Gastroesophageal sphincter (tissue), 4 donors: ENCODE measurements at regions not wholly inside any gene's neighbourhood (a gene's known extent, or its start where the extent isn't known, plus 50 kb on each side); places are given as distances from the start of the nearest gene placed in this dataset.

ENCODE experiments used
- ATAC-seq: fragments of 150-250 bp; one replicate; pipeline ENCODE4 v1.9.1; 2016; ENCODE audit warnings: mild to moderate bottlenecking, moderate library complexity
- H3K27ac ChIP-seq, 4 donors: fragments of 200-600 bp; sonication (generic) in 3 of 4; 1 replicate in 3 of 4; 2 replicates in 1 of 4; pipeline ENCODE4 v1.5.1; 2016 to 2019
- H3K27me3 ChIP-seq: fragments of 200-600 bp; sonication (generic); one replicate; pipeline ENCODE4 v1.5.1; 2019
- H3K36me3 ChIP-seq, 2 donors: fragments of 200-600 bp; sonication (generic); one replicate each; pipeline ENCODE4 v1.5.1; 2019; ENCODE audit warnings: control low read depth in 1 of 2
- H3K4me1 ChIP-seq, 3 donors: fragments of 200-600 bp; sonication (generic); 1 replicate in 2 of 3; 2 replicates in 1 of 3; pipeline ENCODE4 v1.5.1; 2016 to 2019; ENCODE audit warnings: control low read depth in 2 of 3
- H3K4me3 ChIP-seq, 2 donors: fragments of 200-600 bp; sonication (generic); one replicate each; pipeline ENCODE4 v1.5.1; 2019; ENCODE audit warnings: mild to moderate bottlenecking in 1 of 2, moderate library complexity in 1 of 2
- H3K9me3 ChIP-seq, 3 donors: fragments of 200-600 bp; sonication (generic); one replicate each; pipeline ENCODE4 v1.5.1; 2017 to 2019; ENCODE audit warnings: control low read depth in 2 of 3
- CTCF ChIP-seq, 4 experiments: fragments of 200-600 bp in 2 of 4; fragments of 450-650 bp in 2 of 4; sonication (generic) in 1 of 4; IDR thresholded peaks; one replicate each; pipeline ENCODE4 v1.5.1; 2017 to 2019; ENCODE audit warnings: antibody characterized with exemption in 4 of 4, mild to moderate bottlenecking in 2 of 4, moderate library complexity in 2 of 4
- EP300 ChIP-seq: sonication (generic); formaldehyde crosslinking; IDR thresholded peaks from one replicate; pipeline ENCODE4 v1.6.1; 2017; ENCODE audit warnings: antibody characterized with exemption, mild to moderate bottlenecking
- POLR2A ChIP-seq, 2 donors: fragments of 450-650 bp; IDR thresholded peaks; one replicate each; pipeline ENCODE4 v1.6.1; 2017; ENCODE audit warnings: antibody characterized with exemption in 2 of 2, mild to moderate bottlenecking in 2 of 2, moderate library complexity in 1 of 2
- POLR2AphosphoS5 ChIP-seq: sonication (generic); formaldehyde crosslinking; IDR thresholded peaks from one replicate; pipeline ENCODE4 v1.6.1; 2017; ENCODE audit warnings: antibody characterized with exemption
- WGBS, 2 donors: methylation state at CpG; one replicate each; pipeline ENCODE4 v1.1.5; 2018; ENCODE audit warnings: low coverage in 1 of 2; 5-methylcytosine and 5-hydroxymethylcytosine counted together

GRCh38 chr5:94010814-94011213 is 269.4 kb upstream of the POU5F2 start:
- Histone ChIP-seq H3K36me3 (peaks cover 0 to 12% of the 10 kb centered on the region in 2 donors), H3K4me3 (no peak overlapping the region), H3K27me3 (no peaks in the 10 kb centered on the region), H3K9me3 (no peaks in the 10 kb centered on the region), H3K27ac (no peak overlapping the region), H3K4me1 (no peaks in the 10 kb centered on the region)
- TF ChIP-seq CTCF (IDR thresholded peaks at IDR 0.05) (no peak), EP300 (no peak), POLR2AphosphoS5 (no peak), POLR2A (IDR thresholded peaks at IDR 0.05) (no peak)
- ATAC-seq, result no peak
- 100% methylated on average over 1 of the region's 1 CpG for WGBS, 2 donors

GRCh38 chr5:94009161-94009560 is 267.8 kb upstream of the POU5F2 start:
- no peaks in the 10 kb centered on the region for H3K4me1 ChIP-seq

GRCh38 chr5:93998951-93999455 is 257.6 kb upstream of the POU5F2 start:
- Histone ChIP-seq H3K36me3 (no peaks in the 10 kb centered on the region), H3K9me3 (peaks cover 0 to 15% (median 0%) of the 10 kb centered on the region in 3 donors), H3K27ac (no peak overlapping the region), H3K4me3 (no peak overlapping the region), H3K27me3 (no peaks in the 10 kb centered on the region), H3K4me1 (peaks cover 0 to 17% (median 0%) of the 10 kb centered on the region in 3 donors)
- no peak for ATAC-seq
- 0 to 24% methylated on average over 1 of the region's 1 CpG for WGBS, 2 donors
- TF ChIP-seq POLR2A (IDR thresholded peaks at IDR 0.05) (no peak), POLR2AphosphoS5 (no peak), CTCF (IDR thresholded peaks at IDR 0.05) (no peak), EP300 (no peak)

More at GRCh38 chr5:94009161-94009560, 267.8 kb upstream of the POU5F2 start:
- Histone ChIP-seq H3K27ac (no peak overlapping the region), H3K27me3 (no peaks in the 10 kb centered on the region), H3K4me3 (no peak overlapping the region), H3K36me3 (peaks cover 0 to 12% of the 10 kb centered on the region in 2 donors), H3K9me3 (no peaks in the 10 kb centered on the region)
- ATAC-seq, result no peak
- TF ChIP-seq POLR2AphosphoS5, result no peak
- no peak for TF ChIP-seq CTCF (IDR thresholded peaks at IDR 0.05)
- no peak for TF ChIP-seq POLR2A (IDR thresholded peaks at IDR 0.05)
- TF ChIP-seq EP300, result no peak

- 25 to 43% methylated on average over 1 of the region's 1 CpG for WGBS, 2 donors
Observed at GRCh38 chr5:93997562-93997961, 256.2 kb upstream of the POU5F2 start.

GRCh38 chr5:93995126-93995621 is 253.8 kb upstream of the POU5F2 start:
- Histone ChIP-seq H3K4me3 (no peak overlapping the region), H3K4me1 (peaks cover 0 to 17% (median 0%) of the 10 kb centered on the region in 3 donors), H3K27me3 (no peaks in the 10 kb centered on the region), H3K9me3 (no peaks in the 10 kb centered on the region), H3K27ac (no peak overlapping the region), H3K36me3 (no peaks in the 10 kb centered on the region)
- WGBS, 2 donors, result 68 to 79% methylated on average over 3 of the region's 3 CpGs
- no peak for ATAC-seq
- TF ChIP-seq POLR2A (IDR thresholded peaks at IDR 0.05), result no peak
- TF ChIP-seq EP300, result no peak
- no peak for TF ChIP-seq POLR2AphosphoS5

More at GRCh38 chr5:93997562-93997961, 256.2 kb upstream of the POU5F2 start:
- Histone ChIP-seq H3K9me3 (peaks cover 0 to 15% (median 0%) of the 10 kb centered on the region in 3 donors), H3K36me3 (no peaks in the 10 kb centered on the region), H3K4me3 (no peak overlapping the region), H3K27me3 (no peaks in the 10 kb centered on the region), H3K27ac (no peak overlapping the region), H3K4me1 (peaks cover 0 to 17% (median 0%) of the 10 kb centered on the region in 3 donors)
- no peak for TF ChIP-seq POLR2A (IDR thresholded peaks at IDR 0.05)
- TF ChIP-seq POLR2AphosphoS5, result no peak
- TF ChIP-seq EP300, result no peak
- no peak for ATAC-seq

GRCh38 chr5:93993161-93993560 is 251.8 kb upstream of the POU5F2 start:
- no peaks in the 10 kb centered on the region for H3K9me3 ChIP-seq
- peaks cover 0 to 5% (median 0%) of the 10 kb centered on the region in 3 donors for H3K4me1 ChIP-seq
- 71 to 78% methylated on average over 2 of the region's 2 CpGs for WGBS, 2 donors
- H3K27ac ChIP-seq, result no peak overlapping the region
- H3K4me3 ChIP-seq, result no peak overlapping the region
- no peak for ATAC-seq
- TF ChIP-seq POLR2A (IDR thresholded peaks at IDR 0.05), result no peak
- no peak for TF ChIP-seq CTCF (IDR thresholded peaks at IDR 0.05)
- no peak for TF ChIP-seq EP300
- TF ChIP-seq POLR2AphosphoS5, result no peak
- no peaks in the 10 kb centered on the region for H3K36me3 ChIP-seq
- no peaks in the 10 kb centered on the region for H3K27me3 ChIP-seq
